Breast epithelium (tissue), 3 donors: ENCODE measurements at regions not wholly inside any gene's neighbourhood (a gene's known extent, or its start where the extent isn't known, plus 50 kb on each side); places are given as distances from the start of the nearest gene placed in this dataset.

Experiments used
- POLR2A ChIP-seq: fragments of 450-650 bp; IDR thresholded peaks from one replicate; pipeline ENCODE4 v1.6.1; 2016; ENCODE audit warnings: antibody characterized with exemption, mild to moderate bottlenecking, moderate library complexity
- POLR2AphosphoS5 ChIP-seq, 3 donors: sonication (generic); formaldehyde crosslinking; IDR thresholded peaks; one replicate each; pipeline ENCODE4 v1.6.1; 2017; ENCODE audit warnings: antibody characterized with exemption in 3 of 3
- TF ChIP-seq, protein P1 (sequence below), 3 donors: fragments of 450-650 bp; IDR thresholded peaks; one replicate each; pipeline ENCODE4 v1.5.1; 2016 to 2017; ENCODE audit warnings: antibody characterized with exemption in 3 of 3, mild to moderate bottlenecking in 3 of 3, moderate library complexity in 3 of 3

DNA sequence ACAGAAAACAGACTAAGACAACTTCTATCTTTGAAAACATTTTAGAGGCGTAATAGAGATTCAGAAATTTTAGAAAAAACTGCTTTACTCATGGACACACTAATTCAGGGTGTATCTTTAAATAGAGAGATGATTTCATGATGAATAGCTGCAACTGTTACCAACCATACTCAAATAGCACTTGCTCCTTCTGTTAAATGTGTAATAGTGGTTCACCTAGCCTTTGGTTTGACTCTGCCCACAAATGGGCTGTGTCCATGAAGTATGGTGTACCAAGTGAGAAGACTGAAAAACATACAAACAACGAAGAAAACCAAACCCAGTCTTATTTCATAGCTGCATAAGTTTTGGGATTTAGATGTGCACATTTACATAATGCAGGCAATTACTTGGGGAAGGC lies 610.6 kb downstream of the PLCL1 start:
- TF ChIP-seq, protein P1, sequence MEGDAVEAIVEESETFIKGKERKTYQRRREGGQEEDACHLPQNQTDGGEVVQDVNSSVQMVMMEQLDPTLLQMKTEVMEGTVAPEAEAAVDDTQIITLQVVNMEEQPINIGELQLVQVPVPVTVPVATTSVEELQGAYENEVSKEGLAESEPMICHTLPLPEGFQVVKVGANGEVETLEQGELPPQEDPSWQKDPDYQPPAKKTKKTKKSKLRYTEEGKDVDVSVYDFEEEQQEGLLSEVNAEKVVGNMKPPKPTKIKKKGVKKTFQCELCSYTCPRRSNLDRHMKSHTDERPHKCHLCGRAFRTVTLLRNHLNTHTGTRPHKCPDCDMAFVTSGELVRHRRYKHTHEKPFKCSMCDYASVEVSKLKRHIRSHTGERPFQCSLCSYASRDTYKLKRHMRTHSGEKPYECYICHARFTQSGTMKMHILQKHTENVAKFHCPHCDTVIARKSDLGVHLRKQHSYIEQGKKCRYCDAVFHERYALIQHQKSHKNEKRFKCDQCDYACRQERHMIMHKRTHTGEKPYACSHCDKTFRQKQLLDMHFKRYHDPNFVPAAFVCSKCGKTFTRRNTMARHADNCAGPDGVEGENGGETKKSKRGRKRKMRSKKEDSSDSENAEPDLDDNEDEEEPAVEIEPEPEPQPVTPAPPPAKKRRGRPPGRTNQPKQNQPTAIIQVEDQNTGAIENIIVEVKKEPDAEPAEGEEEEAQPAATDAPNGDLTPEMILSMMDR (IDR thresholded peaks at IDR 0.05): no peak
- TF ChIP-seq POLR2A (no peak), POLR2AphosphoS5 (IDR thresholded peaks at IDR 0.05) (no peak)
